ENCODE measurements at regions not wholly inside any gene's neighbourhood (a gene's known extent, or its start where the extent isn't known, plus 50 kb on each side); places are given as distances from the start of the nearest gene placed in this dataset.

DNA sequence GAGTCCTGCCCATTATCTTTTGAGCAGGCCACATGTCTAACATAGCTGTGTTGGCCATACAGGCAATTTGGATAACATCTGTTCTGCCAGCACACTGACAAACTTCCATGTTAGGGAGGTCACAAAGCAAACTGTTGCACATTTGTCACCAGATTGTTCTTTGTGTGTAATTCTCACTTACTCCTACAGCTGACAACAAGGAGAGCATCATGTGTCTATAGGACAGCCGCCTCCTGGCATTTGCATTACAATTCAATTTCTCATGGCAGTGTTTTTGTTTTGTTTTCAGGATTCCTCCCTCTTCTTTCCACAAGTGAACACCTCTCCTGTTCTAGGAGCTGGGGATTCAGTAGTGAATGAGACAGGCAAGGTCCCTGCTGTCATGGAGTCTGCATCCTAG is 94.3 kb upstream of the LEF1 start:
- DNase-seq: no peak

GRCh38 chr4:108261026-108261425 is 92.3 kb upstream of the LEF1 start:
- no peak for DNase-seq

DNA sequence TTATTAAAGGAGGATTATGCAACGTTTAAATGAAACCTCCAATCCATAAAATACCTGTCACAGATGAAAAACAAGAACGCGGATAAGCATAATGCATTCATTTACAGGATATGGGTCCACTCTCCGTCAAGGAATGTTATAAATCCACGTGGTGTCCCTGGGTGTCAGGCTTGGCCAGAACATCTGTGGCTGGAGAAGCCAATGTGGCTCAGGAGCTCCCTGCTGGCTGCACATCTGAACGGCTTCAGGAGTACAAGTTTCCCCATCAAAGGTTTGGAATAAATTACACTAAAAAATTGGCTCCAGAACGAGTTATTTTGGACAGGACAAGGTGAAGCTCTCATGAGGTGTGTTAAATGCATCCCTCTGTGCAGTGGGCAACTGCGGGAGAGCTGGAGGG is 87.8 kb upstream of the LEF1 start:
- no peak for DNase-seq

DNA sequence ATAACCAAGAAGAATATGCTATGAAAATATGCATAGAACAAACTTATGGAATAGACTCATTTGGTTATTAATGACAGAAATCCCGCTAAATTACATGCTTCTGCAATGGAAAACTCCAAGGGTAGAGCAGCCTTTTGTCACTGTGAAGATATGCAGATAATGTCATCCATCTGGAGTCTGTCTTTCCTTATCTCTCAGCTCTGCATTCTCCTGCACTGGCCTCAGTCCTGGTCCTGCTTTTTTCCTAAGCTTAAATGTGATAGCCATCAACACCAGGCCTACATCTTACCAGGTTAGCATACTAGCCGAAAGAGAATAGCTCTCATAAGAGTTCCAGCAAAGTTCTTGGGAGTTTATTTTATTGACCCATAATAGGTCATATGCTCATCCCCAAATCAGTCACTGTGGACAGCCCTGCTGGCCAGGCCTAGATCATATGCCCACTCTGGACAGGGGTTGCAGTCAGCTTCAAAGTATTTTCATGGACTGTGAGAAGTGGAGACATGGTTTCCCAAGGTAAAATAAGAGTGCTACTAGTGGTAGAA is 86.5 kb upstream of the LEF1 start:
- DNase-seq: no peak

- no peak for DNase-seq
These were observed 80.7 kb upstream of the LEF1 start for GRCh38 chr4:108249397-108249796.

GRCh38 chr4:108247387-108248049 is 78.8 kb upstream of the LEF1 start:
- DNase-seq: no peak

- DNase-seq: no peak
These were observed 75.9 kb upstream of the LEF1 start for GRCh38 chr4:108244606-108245005.

DNA sequence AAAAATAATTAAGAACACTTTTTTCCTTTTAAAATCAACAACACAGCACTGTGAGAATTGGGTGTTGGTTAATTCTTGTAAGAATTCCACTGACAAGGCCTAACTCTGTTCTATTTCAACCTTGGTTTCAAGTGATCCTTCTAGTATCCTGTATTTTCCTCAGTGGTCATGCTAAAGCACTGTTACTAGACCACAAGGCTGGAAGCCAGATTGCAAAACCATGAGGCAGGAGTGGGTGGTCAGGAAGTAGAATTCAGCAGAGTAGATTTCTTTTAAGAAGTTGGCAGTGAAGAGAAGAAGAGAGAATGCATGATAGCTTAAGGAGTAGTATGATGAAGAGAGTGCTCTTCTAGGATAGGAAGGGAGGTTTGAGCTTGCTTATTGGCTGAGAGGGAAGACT is 71.6 kb upstream of the LEF1 start:
- DNase-seq: no peak

DNA sequence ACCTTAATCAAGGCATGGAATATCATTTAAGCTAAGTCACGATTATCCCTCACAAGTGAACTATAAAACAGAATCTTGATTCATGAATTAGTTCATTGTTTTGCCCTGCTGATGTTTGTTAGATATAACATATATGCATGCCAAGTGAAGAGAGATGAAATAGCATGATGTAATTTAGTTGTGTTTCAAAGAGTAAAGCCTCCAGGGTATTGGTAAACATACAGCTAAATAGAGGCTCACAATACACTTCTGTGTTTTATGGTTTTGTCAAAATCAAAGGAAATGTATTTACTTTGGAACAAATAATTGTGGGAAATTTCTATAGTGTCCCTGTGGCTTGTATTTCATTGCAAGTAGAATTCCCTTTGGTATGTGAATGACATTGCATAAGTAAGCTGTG is 69.0 kb upstream of the LEF1 start:
- DNase-seq: no peak

GRCh38 chr4:108236264-108236663 is 67.5 kb upstream of the LEF1 start:
- no peak for DNase-seq

DNA sequence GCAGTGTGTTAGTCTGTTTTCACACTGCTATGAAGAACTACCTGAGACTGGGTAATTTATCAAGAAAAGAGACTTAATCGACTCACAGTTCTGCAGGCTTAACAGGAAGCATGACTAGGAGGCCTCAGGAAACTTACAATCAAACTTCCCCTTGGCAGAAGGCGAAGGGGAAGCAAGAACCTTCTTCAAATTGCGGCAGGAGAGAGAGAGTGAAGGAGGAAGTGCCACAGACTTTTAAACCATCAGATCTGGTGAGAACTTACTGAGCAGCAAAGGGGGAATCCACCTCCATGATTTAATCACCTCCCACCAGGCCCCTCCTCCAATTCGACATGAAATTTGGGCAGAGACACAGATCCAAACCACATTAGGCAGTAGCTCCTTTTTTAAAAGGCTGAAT is 59.2 kb upstream of the LEF1 start:
- no peak for DNase-seq

DNA sequence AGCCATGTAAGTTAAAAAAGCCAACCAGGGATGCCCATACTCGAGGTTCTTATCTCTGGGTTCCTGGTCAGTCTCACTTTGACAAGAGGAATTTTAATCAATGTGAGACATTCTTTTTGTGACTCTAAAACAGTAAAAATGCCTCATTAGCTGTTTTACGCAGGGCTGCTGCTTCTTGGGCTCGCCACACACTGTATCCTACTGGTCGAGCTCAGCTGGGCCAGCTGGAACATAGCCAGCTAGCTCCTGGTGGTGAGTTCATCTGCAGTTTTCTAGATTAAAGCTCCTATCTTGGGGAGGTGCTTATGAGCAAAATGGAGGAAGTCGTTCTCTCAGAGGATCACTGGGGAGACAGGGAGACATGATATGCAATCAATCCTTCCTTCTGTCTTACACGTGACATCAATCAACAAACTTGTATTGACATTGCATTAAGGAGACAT is 55.9 kb upstream of the LEF1 start:
- no peak for DNase-seq

DNA sequence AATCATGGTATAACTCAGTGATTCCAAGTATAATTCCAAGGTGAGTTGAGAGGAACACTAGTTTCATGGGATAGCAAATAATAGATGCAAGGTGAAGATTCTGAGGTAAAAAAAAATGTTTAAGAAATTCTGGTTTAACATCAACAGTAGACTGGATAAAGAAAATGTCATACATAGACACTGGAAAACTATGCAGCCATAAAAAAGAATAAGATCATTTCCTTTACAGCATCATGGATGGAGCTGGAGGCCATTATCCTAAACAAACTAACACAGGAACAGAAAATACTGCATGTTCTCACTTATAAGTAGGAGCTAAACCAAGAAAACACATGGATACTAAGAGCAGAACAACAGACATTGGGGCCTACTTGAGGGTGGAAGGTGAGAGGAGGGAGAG is 54.6 kb upstream of the LEF1 start:
- no peak for DNase-seq

DNA sequence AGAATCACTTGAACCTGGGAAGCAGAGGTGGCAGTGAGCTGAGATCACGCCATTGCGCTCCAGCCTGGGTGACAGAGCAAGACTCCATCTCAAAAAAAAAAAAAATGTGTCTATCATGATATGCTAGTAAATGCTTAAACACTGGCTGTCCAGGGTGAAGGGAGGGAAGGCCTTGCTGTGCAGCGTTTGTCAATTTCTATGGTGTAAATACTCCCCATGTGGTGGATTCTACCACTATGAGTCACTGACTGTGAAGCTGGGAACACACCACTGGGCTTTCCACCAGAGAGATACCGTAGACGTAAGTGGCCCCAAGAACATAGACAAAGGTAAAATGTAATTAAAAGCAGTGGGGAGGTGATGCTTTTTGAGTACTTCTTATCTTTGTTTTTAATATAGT is 51.3 kb upstream of the LEF1 start:
- no peak for DNase-seq

Measured in activated naive CD4-positive, alpha-beta T cell (primary cell).